ENCODE measurements at regions not wholly inside any gene's neighbourhood (a gene's known extent, or its start where the extent isn't known, plus 50 kb on each side); places are given as distances from the start of the nearest gene placed in this dataset.
A peak's percentile ranks its signal among the peaks of the same experiment; 100 is the strongest.

DNA sequence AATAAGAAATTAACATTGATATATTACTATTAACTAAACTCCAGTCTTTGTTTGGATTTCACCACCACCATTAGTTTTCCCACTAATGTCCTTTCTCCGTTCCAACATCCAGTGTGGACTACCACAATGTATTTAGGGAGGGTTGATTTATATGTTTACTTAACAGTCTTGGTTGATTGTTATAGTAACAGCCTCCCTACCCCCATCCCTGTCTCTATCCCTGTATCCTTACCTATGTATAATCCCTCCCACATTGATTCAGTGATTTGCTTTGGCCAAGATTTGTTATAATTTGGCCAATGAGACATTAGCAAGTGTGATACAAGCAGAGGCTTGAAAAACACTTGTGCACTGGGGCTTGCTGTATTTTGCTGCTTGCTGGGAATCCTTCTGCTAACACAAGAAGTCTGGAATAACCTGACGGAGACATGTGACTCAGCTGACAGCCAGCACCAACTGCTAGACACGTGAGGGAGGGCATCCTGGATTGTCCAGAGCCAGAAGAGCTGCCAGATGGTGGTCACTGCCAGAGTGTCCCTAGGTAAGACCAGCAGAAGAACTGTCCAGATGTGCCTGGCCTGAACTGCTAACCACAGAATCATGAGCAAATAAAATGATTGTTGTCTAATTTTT lies 51.2 kb upstream of the TCF7 start:
- DNase-seq (ENCODE audit: low read depth), result peak; percentile 43

DNA sequence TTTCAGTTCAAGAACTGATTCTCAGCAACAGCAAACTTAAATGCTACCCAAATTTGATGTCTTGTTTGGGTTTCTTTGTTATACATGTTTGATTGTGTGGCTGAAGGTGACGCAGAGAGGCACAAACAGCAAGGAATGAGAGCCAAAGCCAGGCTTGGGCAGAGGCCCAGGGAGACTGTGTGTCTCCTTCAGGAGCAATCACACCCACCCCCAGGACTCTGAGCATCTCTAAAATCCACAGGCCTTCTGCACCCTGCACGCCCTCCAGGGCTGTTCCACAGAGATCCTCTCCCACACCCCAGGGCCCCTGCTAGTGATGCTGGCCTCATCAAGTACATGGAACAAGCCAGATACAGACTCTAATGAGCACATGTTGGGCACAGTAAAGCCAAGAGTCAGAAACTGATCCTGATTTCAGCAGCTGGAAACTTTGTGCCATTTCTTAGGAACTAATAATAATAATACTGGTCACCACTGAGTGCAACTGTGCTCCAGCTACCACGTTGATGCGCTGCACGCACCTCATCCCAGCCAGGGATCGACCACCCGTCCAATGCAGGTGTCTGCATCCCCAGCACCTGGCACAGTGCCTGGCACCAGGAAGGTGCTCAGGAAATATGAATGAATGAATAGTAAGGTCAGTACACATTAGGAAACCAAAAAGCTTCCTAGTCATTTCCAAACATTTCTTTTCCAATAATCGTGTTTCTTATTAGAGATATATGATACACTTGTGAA lies 54.6 kb upstream of the TCF7 start:
- DNase-seq (ENCODE audit: low read depth), result no peak

DNA sequence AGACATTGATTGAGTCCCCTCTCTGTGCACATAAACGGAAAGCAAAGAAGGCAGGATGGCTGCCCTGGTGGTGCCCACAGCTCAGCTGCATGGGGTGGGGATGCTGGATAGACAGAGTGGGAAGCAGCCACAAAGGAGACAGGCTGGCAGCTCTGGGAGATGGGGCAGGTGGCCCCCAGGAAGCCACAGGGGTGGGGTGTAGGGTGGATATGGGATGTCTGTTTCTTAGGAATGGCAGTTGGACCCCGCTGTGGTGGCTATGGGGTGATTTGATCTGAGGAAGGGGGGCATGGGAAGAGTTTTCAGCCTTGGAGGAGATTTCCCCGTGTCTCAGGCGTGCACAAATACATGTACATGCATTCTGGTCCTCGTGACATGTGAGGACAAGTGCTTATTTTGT lies 50.2 kb upstream of the VDAC1 start:
- DNase-seq (ENCODE audit: low read depth), result no peak

Measured in HT1080 (cell line).